Glutamatergic neuron (in vitro differentiated cells): ENCODE measurements at regions not wholly inside any gene's neighbourhood (a gene's known extent, or its start where the extent isn't known, plus 50 kb on each side); places are given as distances from the start of the nearest gene placed in this dataset.
"Not testable (repeated sequence)": the region's sequence is repeated elsewhere in the genome, so short reads cannot be mapped to it uniquely, and the experiment has no call there.

Source experiments
- DNase-seq: peaks from one replicate; pipeline ENCODE4 v3.0.0; 2022
- H3K27ac Mint-ChIP-seq: one replicate; pipeline ENCODE4 v1.8.0; 2020; ENCODE audit warnings: mild to moderate bottlenecking, mixed read lengths, inconsistent platforms; ENCODE audit not compliant: unreplicated experiment
- H3K27me3 Mint-ChIP-seq: one replicate; pipeline ENCODE4 v1.8.0; 2020; ENCODE audit warnings: mild to moderate bottlenecking, moderate library complexity, mixed read lengths, inconsistent platforms; ENCODE audit not compliant: unreplicated experiment
- H3K36me3 Mint-ChIP-seq: one replicate; pipeline ENCODE4 v1.8.0; 2020; ENCODE audit warnings: mild to moderate bottlenecking, mixed read lengths, inconsistent platforms; ENCODE audit not compliant: unreplicated experiment
- H3K4me1 Mint-ChIP-seq: one replicate; pipeline ENCODE4 v1.8.0; 2020; ENCODE audit warnings: mild to moderate bottlenecking, low read depth, mixed read lengths, inconsistent platforms; ENCODE audit not compliant: unreplicated experiment
- H3K4me3 Mint-ChIP-seq: one replicate; pipeline ENCODE4 v1.8.0; 2020; ENCODE audit warnings: mild to moderate bottlenecking, mixed read lengths, inconsistent platforms; ENCODE audit not compliant: unreplicated experiment
- H3K9me3 Mint-ChIP-seq: one replicate; pipeline ENCODE4 v1.8.0; 2020; ENCODE audit warnings: mild to moderate bottlenecking, moderate library complexity, mixed read lengths, inconsistent platforms; ENCODE audit not compliant: unreplicated experiment
- CTCF ChIP-seq: fragments of 200-600 bp; sonication (generic); IDR thresholded peaks from one replicate; pipeline ENCODE4 v1.5.0; 2021; ENCODE audit not compliant: partially characterized antibody, unreplicated experiment

GRCh38 chr4:159927781-159928180 is 824.9 kb downstream of the RAPGEF2 start:
- no peak for TF ChIP-seq CTCF
- H3K9me3 Mint-ChIP-seq: peaks cover 8% of the 10 kb centered on the region
- no peak overlapping the region for H3K4me3 Mint-ChIP-seq
- no peak overlapping the region for H3K27ac Mint-ChIP-seq
- no peaks in the 10 kb centered on the region for H3K4me1 Mint-ChIP-seq
- no peaks in the 10 kb centered on the region for H3K27me3 Mint-ChIP-seq
- H3K36me3 Mint-ChIP-seq: peaks cover 21% of the 10 kb centered on the region
- no peak for DNase-seq

- H3K9me3 Mint-ChIP-seq, H3K4me1 Mint-ChIP-seq, H3K36me3 Mint-ChIP-seq, H3K4me3 Mint-ChIP-seq, DNase-seq, H3K27me3 Mint-ChIP-seq, H3K27ac Mint-ChIP-seq: not testable (repeated sequence)
Measured at GRCh38 chr4:159934602-159935001, 831.7 kb downstream of the RAPGEF2 start.

- TF ChIP-seq CTCF: no peak
- H3K27ac Mint-ChIP-seq: no peak overlapping the region
Measured at GRCh38 chr4:159937595-159937994, 834.7 kb downstream of the RAPGEF2 start.

GRCh38 chr4:159939681-159940080 is 836.8 kb downstream of the RAPGEF2 start:
- H3K36me3 Mint-ChIP-seq, H3K27ac Mint-ChIP-seq, H3K4me3 Mint-ChIP-seq, H3K27me3 Mint-ChIP-seq, H3K9me3 Mint-ChIP-seq, H3K4me1 Mint-ChIP-seq, DNase-seq: not testable (repeated sequence)

More at GRCh38 chr4:159937595-159937994, 834.7 kb downstream of the RAPGEF2 start:
- Mint-ChIP-seq H3K27me3 (no peaks in the 10 kb centered on the region), H3K4me1 (no peaks in the 10 kb centered on the region), H3K36me3 (no peaks in the 10 kb centered on the region), H3K4me3 (no peak overlapping the region), H3K9me3 (peaks cover 3% of the 10 kb centered on the region)
- no peak for DNase-seq

- Mint-ChIP-seq H3K4me3 (no peak overlapping the region), H3K36me3 (no peaks in the 10 kb centered on the region), H3K27me3 (no peaks in the 10 kb centered on the region), H3K9me3 (peaks cover under 1% of the 10 kb centered on the region), H3K4me1 (no peaks in the 10 kb centered on the region), H3K27ac (no peak overlapping the region)
- DNase-seq: no peak
- TF ChIP-seq CTCF: no peak
Measured at GRCh38 chr4:159941076-159941475, 838.2 kb downstream of the RAPGEF2 start.

GRCh38 chr4:159944477-159944876 is 841.6 kb downstream of the RAPGEF2 start:
- Mint-ChIP-seq H3K9me3 (no peaks in the 10 kb centered on the region), H3K27ac (no peak overlapping the region), H3K27me3 (no peaks in the 10 kb centered on the region), H3K36me3 (no peaks in the 10 kb centered on the region), H3K4me1 (no peaks in the 10 kb centered on the region), H3K4me3 (no peak overlapping the region)
- TF ChIP-seq CTCF: no peak
- no peak for DNase-seq
